A549 (cell line): ENCODE measurements at regions not wholly inside any gene's neighbourhood (a gene's known extent, or its start where the extent isn't known, plus 50 kb on each side); places are given as distances from the start of the nearest gene placed in this dataset.

Experiments used
- CHD2 ChIP-seq: fragments of 150-350 bp; IDR thresholded peaks from 2 replicates; pipeline ENCODE4 v1.6.1; 2014; ENCODE audit warnings: low read length; ENCODE audit not compliant: partially characterized antibody
- CTCF ChIP-seq: fragments of >200 bp; sonication (Bioruptor Twin); formaldehyde crosslinking; IDR thresholded peaks from 3 replicates; pipeline ENCODE4 v1.5.1; 2016
- EP300 ChIP-seq, 2 experiments: fragments of >200 bp; sonication (Bioruptor Twin); formaldehyde crosslinking; IDR thresholded peaks; 2 replicates in 1 of 2; 3 replicates in 1 of 2; pipeline ENCODE4 v1.6.1; 2016 to 2017
- NFE2L2 ChIP-seq: fragments of 150-350 bp; conservative IDR thresholded peaks from 2 replicates; pipeline ENCODE4 v1.6.1; 2014; ENCODE audit warnings: low read length
- REST ChIP-seq: fragments of 200-600 bp; sonication (generic); IDR thresholded peaks from 2 replicates; pipeline ENCODE4 v1.6.1; 2016; ENCODE audit warnings: antibody characterized with exemption, mild to moderate bottlenecking, moderate library complexity
- RFX5 ChIP-seq: fragments of 450-650 bp; IDR thresholded peaks from 2 replicates; pipeline ENCODE4 v1.7.1; 2014; ENCODE audit warnings: antibody characterized with exemption, mild to moderate bottlenecking, moderate library complexity
- SMC3 ChIP-seq: fragments of >200 bp; sonication (Bioruptor Twin); formaldehyde crosslinking; IDR thresholded peaks from 3 replicates; pipeline ENCODE4 v1.6.1; 2018; ENCODE audit warnings: inconsistent platforms

- TF ChIP-seq RFX5 (no peak), CTCF (no peak), REST (no peak), SMC3 (no peak), EP300 (IDR thresholded peaks at IDR 0.05) (no peak), NFE2L2 (no peak), CHD2 (no peak)
Measured at GRCh38 chr13:109569958-109570711, 216.2 kb downstream of the IRS2 start.
